ENCODE measurements at regions not wholly inside any gene's neighbourhood (a gene's known extent, or its start where the extent isn't known, plus 50 kb on each side); places are given as distances from the start of the nearest gene placed in this dataset.
A peak's percentile ranks its signal among the peaks of the same experiment; 100 is the strongest.

- no peak for TF ChIP-seq CTCF (conservative IDR thresholded peaks at IDR 0.05; ENCODE audit: control insufficient read depth, insufficient read depth, low read depth, low read length)
Measured at GRCh38 chr6:137660296-137660731, 166.1 kb upstream of the OLIG3 start.

DNA sequence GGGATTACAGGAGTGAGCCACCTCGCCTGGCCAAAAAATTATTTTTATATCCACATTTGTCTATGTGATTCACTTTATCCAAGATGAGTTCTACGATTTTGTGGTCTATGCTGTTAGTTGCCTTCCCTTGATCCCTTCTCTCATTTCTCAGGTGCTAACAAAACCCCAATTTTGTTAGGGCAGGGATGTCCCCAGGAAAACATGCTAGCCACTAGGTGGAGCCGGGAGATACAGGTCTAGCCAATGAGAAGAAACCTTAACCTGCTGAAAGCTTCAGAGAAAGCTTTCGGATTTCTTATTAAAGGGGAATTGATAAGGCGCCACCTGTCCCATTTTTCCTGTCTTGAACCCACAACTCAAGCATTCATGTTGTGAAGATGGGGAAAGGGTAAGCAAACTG lies 167.4 kb upstream of the OLIG3 start:
- peak; percentile 65 for TF ChIP-seq CTCF (conservative IDR thresholded peaks at IDR 0.05; ENCODE audit: control insufficient read depth, insufficient read depth, low read depth, low read length)
- DNase-seq (ENCODE audit: low read depth) = peak; percentile 33
- no peak overlapping the region for H3K4me3 ChIP-seq (ENCODE audit: control insufficient read depth, low read depth, low read length)

More at GRCh38 chr6:137660296-137660731, 166.1 kb upstream of the OLIG3 start:
- H3K4me3 ChIP-seq (ENCODE audit: control insufficient read depth, low read depth, low read length) = no peak overlapping the region
- DNase-seq (ENCODE audit: low read depth) = no peak

GRCh38 chr6:137664183-137664582 lies 170.0 kb upstream of the OLIG3 start:
- DNase-seq (ENCODE audit: low read depth) = no peak
- no peak overlapping the region for H3K4me3 ChIP-seq (ENCODE audit: control insufficient read depth, low read depth, low read length)
- TF ChIP-seq CTCF (conservative IDR thresholded peaks at IDR 0.05; ENCODE audit: control insufficient read depth, insufficient read depth, low read depth, low read length) = no peak

GRCh38 chr6:137665342-137665934 lies 171.2 kb upstream of the OLIG3 start:
- DNase-seq (ENCODE audit: low read depth) = no peak
- no peak overlapping the region for H3K4me3 ChIP-seq (ENCODE audit: control insufficient read depth, low read depth, low read length)
- TF ChIP-seq CTCF (conservative IDR thresholded peaks at IDR 0.05; ENCODE audit: control insufficient read depth, insufficient read depth, low read depth, low read length) = no peak

GRCh38 chr6:137666202-137666774 lies 172.1 kb upstream of the OLIG3 start:
- no peak overlapping the region for H3K4me3 ChIP-seq (ENCODE audit: control insufficient read depth, low read depth, low read length)
- DNase-seq (ENCODE audit: low read depth) = no peak
- TF ChIP-seq CTCF (conservative IDR thresholded peaks at IDR 0.05; ENCODE audit: control insufficient read depth, insufficient read depth, low read depth, low read length) = no peak

DNA sequence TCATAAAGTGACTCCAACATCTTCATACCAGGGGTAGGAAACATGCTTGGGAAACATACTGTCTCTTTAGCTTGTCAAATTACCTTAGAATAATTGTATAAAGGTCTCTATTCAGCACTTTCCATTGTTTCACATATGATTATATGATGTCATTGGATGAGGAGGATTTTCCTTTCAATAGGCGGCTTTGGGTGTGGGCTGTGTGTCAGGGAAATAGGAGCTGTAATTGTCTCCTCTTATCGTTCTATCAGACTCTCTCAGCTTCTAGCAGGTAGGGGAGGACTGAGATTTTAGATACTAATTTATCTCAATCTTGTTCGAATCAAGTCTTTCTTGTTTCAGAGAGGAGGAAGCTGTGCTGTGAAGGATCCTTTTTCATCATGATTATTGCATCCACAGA lies 179.4 kb upstream of the OLIG3 start:
- no peak for TF ChIP-seq CTCF (conservative IDR thresholded peaks at IDR 0.05; ENCODE audit: control insufficient read depth, insufficient read depth, low read depth, low read length)
- DNase-seq (ENCODE audit: low read depth) = no peak

More for the DNA sequence above, 179.4 kb upstream of the OLIG3 start:
- H3K4me3 ChIP-seq (ENCODE audit: control insufficient read depth, low read depth, low read length) = no peak overlapping the region

All from fibroblast of mammary gland (primary cell).